PC-9 (cell line): ENCODE measurements at regions not wholly inside any gene's neighbourhood (a gene's known extent, or its start where the extent isn't known, plus 50 kb on each side); places are given as distances from the start of the nearest gene placed in this dataset.

Experiments
- EZH2 ChIP-seq: fragments of 200-600 bp; sonication (generic); IDR thresholded peaks from 2 replicates; pipeline ENCODE4 v1.8.0; 2017; ENCODE audit warnings: antibody characterized with exemption, low read depth
- TF ChIP-seq, protein P1 (sequence below): fragments of 200-600 bp; sonication (generic); conservative IDR thresholded peaks from 2 replicates; pipeline ENCODE4 v1.6.1; 2017; ENCODE audit warnings: mixed run types, antibody characterized with exemption, mild to moderate bottlenecking, moderate library complexity

DNA sequence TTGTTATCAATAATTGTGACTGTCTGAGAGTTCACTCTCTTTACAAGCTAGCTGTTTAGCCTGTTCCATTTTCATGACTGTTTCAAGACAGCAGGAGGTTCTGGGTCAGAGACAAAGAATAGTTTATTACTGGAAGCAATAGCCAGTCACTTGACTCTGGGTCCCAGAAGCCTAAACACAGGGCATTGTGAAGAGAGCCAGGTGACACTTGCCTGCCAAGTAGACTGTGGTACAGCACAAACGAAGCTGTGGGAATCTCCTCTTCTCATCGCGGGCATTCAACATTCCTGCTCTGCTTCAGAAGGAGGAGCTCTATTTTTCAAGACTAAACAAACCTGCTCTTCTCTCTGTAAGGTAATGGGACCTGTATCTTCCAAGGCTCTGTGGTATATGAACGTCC is 485.1 kb downstream of the TRIML1 start:
- TF ChIP-seq, protein P1, sequence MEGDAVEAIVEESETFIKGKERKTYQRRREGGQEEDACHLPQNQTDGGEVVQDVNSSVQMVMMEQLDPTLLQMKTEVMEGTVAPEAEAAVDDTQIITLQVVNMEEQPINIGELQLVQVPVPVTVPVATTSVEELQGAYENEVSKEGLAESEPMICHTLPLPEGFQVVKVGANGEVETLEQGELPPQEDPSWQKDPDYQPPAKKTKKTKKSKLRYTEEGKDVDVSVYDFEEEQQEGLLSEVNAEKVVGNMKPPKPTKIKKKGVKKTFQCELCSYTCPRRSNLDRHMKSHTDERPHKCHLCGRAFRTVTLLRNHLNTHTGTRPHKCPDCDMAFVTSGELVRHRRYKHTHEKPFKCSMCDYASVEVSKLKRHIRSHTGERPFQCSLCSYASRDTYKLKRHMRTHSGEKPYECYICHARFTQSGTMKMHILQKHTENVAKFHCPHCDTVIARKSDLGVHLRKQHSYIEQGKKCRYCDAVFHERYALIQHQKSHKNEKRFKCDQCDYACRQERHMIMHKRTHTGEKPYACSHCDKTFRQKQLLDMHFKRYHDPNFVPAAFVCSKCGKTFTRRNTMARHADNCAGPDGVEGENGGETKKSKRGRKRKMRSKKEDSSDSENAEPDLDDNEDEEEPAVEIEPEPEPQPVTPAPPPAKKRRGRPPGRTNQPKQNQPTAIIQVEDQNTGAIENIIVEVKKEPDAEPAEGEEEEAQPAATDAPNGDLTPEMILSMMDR: no peak
- TF ChIP-seq EZH2: no peak
